GM23248 (cell line): ENCODE measurements at regions not wholly inside any gene's neighbourhood (a gene's known extent, or its start where the extent isn't known, plus 50 kb on each side); places are given as distances from the start of the nearest gene placed in this dataset.
"Not testable (repeated sequence)": the region's sequence is repeated elsewhere in the genome, so short reads cannot be mapped to it uniquely, and the experiment has no call there.

Source experiments
- DNase-seq: peaks from one replicate; pipeline ENCODE4 v3.0.0-alpha.2; 2015
- H2AFZ ChIP-seq: fragments of 200-600 bp; sonication (generic); 2 replicates; pipeline ENCODE4 v1.6.1; 2016; ENCODE audit warnings: antibody characterized with exemption
- H3F3A ChIP-seq: fragments of 200-600 bp; sonication (generic); 2 replicates; pipeline ENCODE4 v1.6.1; 2016; ENCODE audit warnings: mild to moderate bottlenecking, antibody characterized with exemption, mixed run types; ENCODE audit not compliant: insufficient read depth
- H3K27ac ChIP-seq: fragments of 200-600 bp; sonication (generic); 2 replicates; pipeline ENCODE4 v1.5.1; 2016; ENCODE audit warnings: mild to moderate bottlenecking
- H3K27me3 ChIP-seq: fragments of 200-600 bp; sonication (generic); replicated peaks from 2 replicates; pipeline ENCODE4 v1.6.1; 2016; ENCODE audit warnings: mild to moderate bottlenecking; ENCODE audit not compliant: insufficient read depth
- H3K36me3 ChIP-seq: fragments of 200-600 bp; sonication (generic); 2 replicates; pipeline ENCODE4 v1.6.1; 2016; ENCODE audit warnings: low read depth, mild to moderate bottlenecking
- H3K4me1 ChIP-seq: fragments of 200-600 bp; sonication (generic); 2 replicates; pipeline ENCODE4 v1.6.1; 2016; ENCODE audit warnings: mild to moderate bottlenecking; ENCODE audit not compliant: insufficient read depth
- H3K4me2 ChIP-seq: fragments of 200-600 bp; sonication (generic); one replicate; pipeline ENCODE4 v1.6.1; 2016; ENCODE audit warnings: mild to moderate bottlenecking; ENCODE audit not compliant: unreplicated experiment
- H3K4me3 ChIP-seq: fragments of 200-600 bp; sonication (generic); 2 replicates; pipeline ENCODE4 v1.5.1; 2016; ENCODE audit warnings: mild to moderate bottlenecking
- H3K79me2 ChIP-seq: fragments of 200-600 bp; sonication (generic); 2 replicates; pipeline ENCODE4 v1.6.1; 2016; ENCODE audit warnings: mild to moderate bottlenecking; ENCODE audit not compliant: insufficient read depth
- H3K9ac ChIP-seq: fragments of 200-600 bp; sonication (generic); 2 replicates; pipeline ENCODE4 v1.6.1; 2016; ENCODE audit warnings: mild to moderate bottlenecking
- H3K9me2 ChIP-seq: fragments of 200-600 bp; sonication (generic); 2 replicates; pipeline ENCODE4 v1.6.1; 2016; ENCODE audit warnings: mixed run types, mild to moderate bottlenecking, moderate library complexity; ENCODE audit not compliant: insufficient read depth
- H3K9me3 ChIP-seq: fragments of 200-600 bp; sonication (generic); one replicate; pipeline ENCODE4 v1.6.1; 2017; ENCODE audit warnings: low read depth
- H4K20me1 ChIP-seq: fragments of 200-600 bp; sonication (generic); 2 replicates; pipeline ENCODE4 v1.6.0; 2016; ENCODE audit not compliant: insufficient read depth
- EZH2 ChIP-seq: fragments of 200-600 bp; sonication (generic); IDR thresholded peaks from 2 replicates; pipeline ENCODE4 v1.6.1; 2018; ENCODE audit warnings: antibody characterized with exemption, mild to moderate bottlenecking; ENCODE audit not compliant: insufficient read depth, poor library complexity, severe bottlenecking
- EZH2phosphoT487 ChIP-seq: fragments of 200-600 bp; sonication (generic); IDR thresholded peaks from 2 replicates; pipeline ENCODE4 v1.6.1; 2018; ENCODE audit warnings: antibody characterized with exemption, moderate library complexity, mild to moderate bottlenecking, low read depth; ENCODE audit not compliant: insufficient read depth
- WGBS, 2 experiments: methylation state at CpG; one replicate each; pipeline ENCODE4 v1.1.6; 2015 to 2017; ENCODE audit warnings: low lambda C conversion rate in 2 of 2, low coverage in 1 of 2; ENCODE audit errors: missing lambda C conversion rate in 2 of 2; 5-methylcytosine and 5-hydroxymethylcytosine counted together
- in situ Hi-C: fragments of 300-500 bp; cut with MboI; formaldehyde crosslinking; loops from 2 replicates; pipeline ENCODE4 v1.15.0; 2020

DNA sequence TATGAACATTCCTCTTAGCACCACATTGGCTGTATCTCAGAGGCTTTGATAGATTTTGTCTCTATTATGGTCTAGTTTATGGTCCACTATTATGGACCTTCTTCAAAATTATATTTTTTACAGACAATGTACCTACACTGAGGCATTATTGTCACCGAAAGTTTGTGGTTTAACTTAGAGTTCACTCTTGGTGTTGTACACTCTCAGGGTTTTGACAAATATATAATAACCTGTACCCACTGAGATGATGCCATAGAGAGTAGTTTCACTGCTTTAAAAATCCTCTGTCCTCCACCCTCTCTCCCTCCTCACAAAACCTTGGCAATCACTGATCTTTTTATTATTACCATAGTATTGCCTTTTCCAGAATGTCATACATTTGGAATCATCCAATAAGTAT, 528.2 kb downstream of the SLC6A15 start:
- Histone ChIP-seq H3K9me2 (no peaks in the 10 kb centered on the region), H3K27ac (no peak overlapping the region), H3F3A (peaks cover 6% of the 10 kb centered on the region; the same call in 1 of the 2 replicates), H3K4me3 (no peak overlapping the region), H4K20me1 (no peaks in the 10 kb centered on the region), H3K9ac (no peak overlapping the region), H3K4me2 (no peak overlapping the region), H3K4me1 (peaks cover 7% of the 10 kb centered on the region), H3K79me2 (no peaks in the 10 kb centered on the region), H3K9me3 (peaks cover 3% of the 10 kb centered on the region), H2AFZ (no peak overlapping the region), H3K36me3 (no peaks in the 10 kb centered on the region; the same call in 1 of the 2 replicates), H3K27me3 (no peaks in the 10 kb centered on the region)
- 84 to 98% methylated on average over 1 of the region's 1 CpG for WGBS, 2 experiments
- no peak for TF ChIP-seq EZH2phosphoT487
- TF ChIP-seq EZH2: no peak
- no peak for DNase-seq
- in situ Hi-C loops: loop anchor here (25.0 kb wide), 1 partner anchor 1697 kb away; the partner anchor contains the start of gene TMTC2

DNA sequence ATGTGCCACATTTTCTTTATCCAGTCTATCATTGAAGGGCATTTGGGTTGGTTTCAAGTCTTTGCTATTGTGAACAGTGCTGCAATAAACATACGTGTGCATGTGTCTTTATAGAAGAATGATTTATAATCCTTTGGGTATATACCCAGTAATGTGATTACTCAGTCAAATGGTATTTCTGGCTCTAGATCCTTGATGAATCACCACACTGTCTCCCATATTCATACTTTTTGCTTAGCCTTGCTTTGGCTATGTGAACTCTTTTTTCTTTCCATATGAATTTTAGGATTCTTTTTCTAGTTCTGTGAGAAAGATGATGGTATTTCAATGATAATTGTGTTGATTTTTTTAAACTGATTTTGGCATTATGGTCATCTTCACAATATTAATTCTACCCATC, 530.1 kb downstream of the SLC6A15 start:
- not testable (repeated sequence) for H3K4me1 ChIP-seq, H3K36me3 ChIP-seq, H3F3A ChIP-seq, H3K4me3 ChIP-seq, H3K79me2 ChIP-seq, H2AFZ ChIP-seq, H4K20me1 ChIP-seq, H3K9ac ChIP-seq, H3K4me2 ChIP-seq, H3K27ac ChIP-seq, H3K27me3 ChIP-seq, H3K9me2 ChIP-seq, H3K9me3 ChIP-seq
- DNase-seq: peak; percentile 65
- in situ Hi-C loops: loop anchor here (25.0 kb wide), 1 partner anchor 1695 kb away; the partner anchor contains the start of gene TMTC2
- WGBS, 2 experiments: 9 to 31% methylated on average over 1 of the region's 1 CpG

- Histone ChIP-seq H3K27me3 (no peaks in the 10 kb centered on the region), H3K9me3 (no peaks in the 10 kb centered on the region), H3K9me2 (no peaks in the 10 kb centered on the region), H3K4me2 (no peak overlapping the region), H3K36me3 (no peaks in the 10 kb centered on the region), H3K79me2 (no peaks in the 10 kb centered on the region), H3K4me3 (no peak overlapping the region), H3F3A (0 out of 2 replicates have a peak, but pooled peaks cover 6% of the 10 kb centered on the region), H4K20me1 (no peaks in the 10 kb centered on the region), H3K4me1 (0 out of 2 replicates have a peak, but pooled peaks cover 5% of the 10 kb centered on the region), H2AFZ (no peak overlapping the region), H3K9ac (no peak overlapping the region), H3K27ac (no peak overlapping the region)
- no peak for DNase-seq
- TF ChIP-seq EZH2 (no peak), EZH2phosphoT487 (no peak)
- WGBS, 2 experiments: 62 to 67% methylated on average over 1 of the region's 1 CpG
- in situ Hi-C loops: loop anchor here (25.0 kb wide), 1 partner anchor 1689 kb away; the partner anchor contains the start of gene TMTC2
Measured at GRCh38 chr12:84376320-84376719, 536.3 kb downstream of the SLC6A15 start.

- Histone ChIP-seq H3K36me3 (no peaks in the 10 kb centered on the region), H2AFZ (no peak overlapping the region)
- WGBS, 2 experiments: 72 to 79% methylated on average over 1 of the region's 1 CpG
Measured at GRCh38 chr12:84375449-84376170, 537.0 kb downstream of the SLC6A15 start.

More at GRCh38 chr12:84375449-84376170, 537.0 kb downstream of the SLC6A15 start:
- H3K4me3 ChIP-seq: no peak overlapping the region
- H3K9me2 ChIP-seq: no peaks in the 10 kb centered on the region
- no peaks in the 10 kb centered on the region for H3K27me3 ChIP-seq
- H3K79me2 ChIP-seq: no peaks in the 10 kb centered on the region
- H4K20me1 ChIP-seq: no peaks in the 10 kb centered on the region
- H3K4me2 ChIP-seq: no peak overlapping the region
- H3K9me3 ChIP-seq: no peaks in the 10 kb centered on the region
- no peak overlapping the region for H3K27ac ChIP-seq
- H3K9ac ChIP-seq: no peak overlapping the region
- TF ChIP-seq EZH2phosphoT487 (no peak), EZH2 (no peak)
- DNase-seq: peak; percentile 10
- in situ Hi-C loops: loop anchor here (25.0 kb wide), 1 partner anchor 1688 kb away; the partner anchor contains the start of gene TMTC2
- 0 out of 2 replicates have a peak, but pooled peaks cover 5% of the 10 kb centered on the region for H3K4me1 ChIP-seq
- H3F3A ChIP-seq: 0 out of 2 replicates have a peak, but pooled peaks cover 6% of the 10 kb centered on the region
